GM12872 (cell line): ENCODE measurements at regions not wholly inside any gene's neighbourhood (a gene's known extent, or its start where the extent isn't known, plus 50 kb on each side); places are given as distances from the start of the nearest gene placed in this dataset.

Source experiments
- CTCF ChIP-seq: IDR thresholded peaks from 3 replicates; pipeline ENCODE4 v1.5.1; 2011; ENCODE audit warnings: low read depth, mild to moderate bottlenecking, low read length, moderate library complexity; ENCODE audit not compliant: insufficient read depth

- TF ChIP-seq CTCF: no peak
Observed at GRCh38 chr16:55031481-55031880, 100.8 kb downstream of the IRX5 start.

- no peak for TF ChIP-seq CTCF
Observed at GRCh38 chr16:55033225-55034156, 102.8 kb downstream of the IRX5 start.

- TF ChIP-seq CTCF: peak; percentile 70
Observed at GRCh38 chr16:55035029-55035428, 104.4 kb downstream of the IRX5 start.

GRCh38 chr16:55035956-55036355 is 105.3 kb downstream of the IRX5 start:
- TF ChIP-seq CTCF: no peak

- TF ChIP-seq CTCF: no peak
Observed at GRCh38 chr16:55036371-55036821, 105.7 kb downstream of the IRX5 start.

GRCh38 chr16:55037046-55037445 is 106.4 kb downstream of the IRX5 start:
- no peak for TF ChIP-seq CTCF

- no peak for TF ChIP-seq CTCF
Observed at GRCh38 chr16:55037966-55038365, 107.3 kb downstream of the IRX5 start.
